ENCODE measurements at regions not wholly inside any gene's neighbourhood (a gene's known extent, or its start where the extent isn't known, plus 50 kb on each side); places are given as distances from the start of the nearest gene placed in this dataset.

DNA sequence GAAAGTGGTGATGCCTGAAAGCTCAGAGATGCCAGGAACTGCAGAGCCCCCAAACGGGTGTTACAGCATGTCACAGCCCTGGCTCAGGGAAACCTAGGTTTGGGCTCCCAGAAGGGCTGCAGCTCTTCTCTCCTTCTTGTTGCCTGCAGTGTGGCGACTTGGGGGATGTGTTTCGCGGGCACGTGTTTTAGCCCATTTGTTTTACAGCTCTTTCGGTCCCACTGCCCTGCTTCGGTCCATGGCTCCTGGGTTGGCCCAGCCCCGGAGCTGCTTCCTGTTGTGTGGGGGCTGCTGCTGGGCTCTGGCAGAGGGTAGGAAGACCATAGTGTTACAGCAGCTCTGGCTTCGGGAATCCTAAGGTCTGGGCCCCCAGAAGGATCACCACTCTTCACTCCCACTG is 222.9 kb upstream of the RIOK2 start:
- no peak for DNase-seq (ENCODE audit: low spot score)

DNA sequence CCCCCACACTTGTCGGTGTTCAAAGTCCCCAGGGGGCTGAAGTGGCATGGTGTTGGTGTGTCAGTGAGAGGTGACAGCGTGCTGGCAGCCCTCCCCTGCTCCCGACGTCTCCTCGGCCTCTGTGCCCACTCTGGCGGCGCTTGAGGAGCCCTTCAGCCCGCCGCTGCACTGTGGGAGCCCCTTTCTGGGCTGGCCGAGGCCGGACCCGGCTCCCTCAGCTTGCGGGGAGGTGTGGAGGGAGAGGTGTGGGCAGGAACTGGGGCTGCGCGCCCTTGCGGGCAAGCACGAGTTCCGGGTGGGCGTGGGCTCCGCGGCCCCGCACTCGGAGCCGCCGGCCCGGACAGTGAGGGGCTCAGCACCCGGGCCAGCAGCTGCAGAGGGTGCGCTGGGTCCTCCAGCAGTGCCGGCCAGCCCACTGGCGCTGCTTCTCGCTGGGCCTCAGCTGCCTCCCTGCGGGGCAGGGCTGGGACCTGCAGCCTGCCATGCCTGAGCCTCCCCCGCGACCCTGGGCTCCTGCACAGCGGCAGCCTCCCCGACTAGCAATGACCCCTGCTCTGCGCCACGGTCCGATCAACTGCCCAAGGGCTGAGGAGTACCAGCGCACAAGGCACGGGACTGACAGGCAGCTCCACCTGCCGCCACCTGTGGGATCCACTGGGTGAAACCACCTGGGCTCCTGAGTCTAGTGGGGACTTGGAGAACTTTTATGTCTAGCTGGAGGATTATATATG is 224.1 kb upstream of the RIOK2 start:
- no peak for DNase-seq (ENCODE audit: low spot score)

DNA sequence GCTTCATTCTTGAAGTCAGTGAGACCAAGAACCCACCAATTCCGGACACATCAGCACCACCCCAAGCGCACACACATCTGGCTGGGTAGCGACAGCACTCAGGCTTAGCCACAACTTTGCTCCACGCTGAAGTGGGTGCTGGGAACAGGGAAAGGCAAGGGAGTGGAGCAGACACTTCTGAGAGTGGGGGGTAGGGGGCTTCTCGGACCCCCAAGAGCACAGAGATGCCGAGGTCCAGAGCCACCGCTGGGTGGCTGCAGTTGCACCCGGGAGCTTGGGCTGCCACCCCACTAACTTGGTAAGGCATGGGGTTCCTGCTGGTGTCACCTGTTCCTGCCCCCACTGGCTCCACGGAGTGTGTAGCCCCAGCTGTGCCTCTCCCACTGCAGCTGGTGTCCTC is 225.3 kb upstream of the RIOK2 start:
- no peak for DNase-seq (ENCODE audit: low spot score)

DNA sequence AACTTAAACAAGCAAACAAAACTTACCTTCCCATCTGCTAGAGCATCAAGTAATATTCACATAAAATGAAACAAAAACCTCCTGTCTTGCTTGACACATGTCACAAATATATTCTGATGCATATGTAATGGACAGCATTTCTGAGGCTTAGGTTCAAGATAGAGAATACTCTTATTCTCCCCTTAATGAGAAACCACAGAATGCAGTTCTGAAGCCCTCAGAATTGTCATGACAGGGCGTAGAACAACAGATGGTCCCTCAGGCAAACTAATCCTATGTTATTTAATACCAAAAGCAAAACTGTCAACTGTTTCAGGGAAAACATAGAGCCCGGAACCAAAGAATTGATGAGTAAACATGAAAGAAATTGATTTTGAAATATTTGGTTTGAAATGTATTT is 229.9 kb upstream of the RIOK2 start:
- no peak for DNase-seq (ENCODE audit: low spot score)

DNA sequence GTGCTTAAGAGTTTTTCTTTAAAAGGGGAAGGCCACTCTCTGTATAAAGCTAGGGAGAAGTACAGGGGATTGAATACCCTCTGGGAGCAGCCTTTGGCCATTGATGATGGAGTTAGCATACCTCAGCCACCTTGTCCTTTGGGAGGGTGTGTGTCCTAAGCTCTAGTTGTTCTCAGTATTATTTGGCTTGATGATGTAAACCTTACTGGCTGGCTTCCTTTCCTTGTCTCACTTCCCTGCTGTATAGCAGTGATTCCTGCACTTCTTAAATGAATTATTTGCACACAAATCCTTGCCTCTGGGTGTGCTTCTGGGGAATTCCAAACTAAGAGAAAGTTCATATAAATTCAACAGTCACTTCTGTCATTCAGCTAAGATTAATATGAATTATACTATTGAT is 234.9 kb upstream of the RIOK2 start:
- no peak for DNase-seq (ENCODE audit: low spot score)

DNA sequence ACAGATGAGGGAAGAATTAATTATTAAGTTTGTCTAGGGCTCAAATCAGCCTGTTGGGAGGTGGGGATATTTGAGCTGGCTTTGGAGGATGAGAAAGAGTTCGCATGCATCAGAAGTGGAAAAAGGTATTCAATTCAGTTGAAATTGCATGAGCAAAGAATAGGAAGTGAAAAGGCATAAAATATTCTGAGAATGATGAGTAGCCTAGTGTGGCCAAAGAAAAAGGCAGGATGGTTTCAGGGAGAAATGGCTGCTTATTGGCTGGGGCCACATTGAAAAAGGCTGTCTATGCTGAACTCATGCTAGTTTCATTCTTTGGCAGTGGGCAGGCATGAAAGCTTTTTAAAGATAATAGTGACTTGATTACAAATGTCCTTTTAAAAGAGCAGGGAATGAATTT is 235.4 kb upstream of the RIOK2 start:
- no peak for DNase-seq (ENCODE audit: low spot score)

DNA sequence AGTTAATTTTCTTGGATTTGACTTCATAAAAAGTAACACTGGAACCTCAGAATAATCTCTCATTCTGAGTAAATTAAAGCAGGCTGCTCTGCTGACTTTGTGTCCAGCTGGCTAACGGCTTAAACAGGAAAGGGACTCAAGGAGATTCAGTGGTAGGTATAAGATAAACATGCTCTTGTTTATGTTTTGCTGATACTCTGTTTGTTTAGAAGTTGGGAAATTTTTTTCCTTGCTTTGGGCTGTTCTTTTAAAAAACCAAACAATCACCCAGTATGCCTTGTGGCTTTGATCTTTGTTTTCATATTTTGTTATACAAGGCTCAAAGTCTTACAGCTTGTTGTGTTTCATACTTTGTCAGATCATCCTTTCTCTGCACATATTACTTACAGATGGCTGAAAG is 237.6 kb upstream of the RIOK2 start:
- no peak for DNase-seq (ENCODE audit: low spot score)

DNA sequence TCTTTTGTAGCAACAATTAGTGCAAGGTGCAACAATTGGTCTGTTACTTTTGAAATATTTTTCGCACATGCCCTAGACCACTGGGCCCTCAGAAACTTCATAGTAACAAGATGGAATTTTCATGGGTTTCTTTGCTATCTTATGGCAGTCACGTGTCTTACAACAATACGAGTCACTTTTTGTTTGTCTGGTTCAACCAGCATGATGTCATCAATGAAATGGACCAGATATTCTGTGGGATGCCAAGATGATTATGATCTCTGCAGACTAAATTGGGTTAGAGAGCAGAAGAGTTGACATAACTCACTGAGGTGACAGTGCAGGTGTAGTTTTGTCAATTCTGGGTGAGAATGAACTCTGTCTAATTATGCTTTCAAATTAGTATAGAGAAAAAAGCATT is 239.6 kb upstream of the RIOK2 start:
- DNase-seq (ENCODE audit: low spot score): no peak

DNA sequence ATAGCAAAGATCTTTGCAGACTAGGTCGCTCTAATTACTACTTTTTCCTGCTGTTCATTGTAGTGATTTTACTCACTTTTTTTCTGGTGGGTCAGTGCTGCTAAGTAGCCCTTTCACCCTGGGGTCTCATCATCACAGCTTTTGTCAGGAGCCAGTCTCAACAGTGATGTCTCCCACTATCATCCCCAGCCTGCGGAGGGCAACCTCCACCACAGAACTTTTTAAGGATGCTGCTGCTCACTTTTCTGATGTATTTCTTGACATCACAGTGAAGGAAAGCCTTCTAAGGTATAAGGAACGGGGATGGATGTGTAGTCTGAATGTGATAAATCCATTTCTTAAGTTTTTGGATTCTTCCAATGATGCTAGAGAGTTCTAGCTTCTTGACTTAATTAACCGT is 242.5 kb upstream of the RIOK2 start:
- DNase-seq (ENCODE audit: low spot score): peak; percentile 19

DNA sequence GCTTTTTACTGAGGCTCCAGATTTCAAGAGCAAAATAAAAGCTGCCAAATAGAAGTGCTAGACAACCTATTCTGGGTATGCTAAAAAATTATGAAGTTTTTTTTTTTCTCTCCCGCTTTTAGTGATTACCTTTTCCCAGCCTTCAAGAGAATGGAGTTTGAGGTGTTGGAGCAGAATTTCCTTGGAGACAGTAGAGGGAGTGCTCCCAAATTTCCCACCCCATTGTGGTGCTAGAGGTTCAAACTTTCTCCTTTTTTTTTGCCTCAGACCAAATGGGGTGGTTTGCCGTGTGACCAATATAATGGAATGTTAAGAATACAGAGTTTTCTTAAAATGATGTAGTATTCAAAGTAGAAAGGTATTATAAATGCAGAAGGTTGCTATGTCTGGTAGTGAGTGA is 244.2 kb upstream of the RIOK2 start:
- no peak for DNase-seq (ENCODE audit: low spot score)

DNA sequence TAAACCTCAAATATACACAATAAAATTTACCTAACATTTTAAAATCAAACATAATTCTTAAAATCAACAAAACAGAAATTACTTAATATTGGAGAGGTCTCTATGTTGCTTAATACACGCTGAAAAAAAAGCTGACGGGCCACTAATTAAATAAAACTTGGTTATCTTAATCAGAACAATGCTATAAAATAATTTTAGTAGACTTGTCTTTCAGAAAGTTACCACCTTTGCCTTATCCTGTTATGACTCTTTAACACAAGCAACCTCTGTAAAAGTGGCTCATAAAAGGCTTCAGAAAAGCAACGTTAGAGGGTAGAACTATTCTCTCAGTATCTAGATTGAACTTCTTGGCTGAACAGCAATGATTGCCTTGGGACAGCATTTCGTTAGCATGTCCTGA is 251.0 kb upstream of the RIOK2 start:
- no peak for DNase-seq (ENCODE audit: low spot score)

DNA sequence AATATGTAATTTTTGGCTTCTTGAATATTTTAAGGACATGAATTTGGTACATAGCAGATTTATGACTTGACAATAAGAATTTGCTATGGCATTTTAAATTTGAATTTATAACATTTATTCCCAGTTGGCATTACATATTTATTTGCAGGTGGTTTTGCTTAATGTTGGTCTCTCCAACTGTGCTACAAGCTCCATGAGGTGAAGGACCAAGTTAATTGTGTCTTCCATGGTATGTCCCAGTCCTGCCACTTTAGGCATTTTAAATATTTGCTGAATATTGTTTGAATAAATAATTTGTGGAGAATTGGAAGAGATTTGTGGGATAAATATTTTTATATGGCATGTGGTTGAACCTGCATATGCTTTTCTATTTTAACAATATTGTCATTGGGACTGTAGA is 253.4 kb upstream of the RIOK2 start:
- no peak for DNase-seq (ENCODE audit: low spot score)

DNA sequence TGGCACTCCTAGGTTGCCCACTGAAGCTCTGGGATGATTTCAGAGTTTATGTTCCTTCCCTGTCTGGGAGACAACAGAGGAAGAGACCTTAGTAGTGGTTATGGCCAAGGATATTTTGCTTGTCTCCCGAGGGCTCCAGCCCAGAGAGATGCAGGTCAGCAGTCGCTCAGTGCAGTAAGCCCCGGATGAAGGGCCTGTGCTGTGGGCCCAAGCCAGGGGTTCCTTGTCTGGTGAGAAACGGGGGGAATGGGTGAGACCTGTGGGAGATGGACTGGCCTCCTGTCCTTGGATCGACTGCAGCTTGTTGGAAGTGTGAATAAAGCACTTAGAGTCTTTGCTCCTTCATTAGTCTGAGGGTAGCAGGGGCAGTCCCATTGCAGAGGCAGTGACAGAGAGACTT is 260.7 kb upstream of the RIOK2 start:
- DNase-seq (ENCODE audit: low spot score): no peak

DNA sequence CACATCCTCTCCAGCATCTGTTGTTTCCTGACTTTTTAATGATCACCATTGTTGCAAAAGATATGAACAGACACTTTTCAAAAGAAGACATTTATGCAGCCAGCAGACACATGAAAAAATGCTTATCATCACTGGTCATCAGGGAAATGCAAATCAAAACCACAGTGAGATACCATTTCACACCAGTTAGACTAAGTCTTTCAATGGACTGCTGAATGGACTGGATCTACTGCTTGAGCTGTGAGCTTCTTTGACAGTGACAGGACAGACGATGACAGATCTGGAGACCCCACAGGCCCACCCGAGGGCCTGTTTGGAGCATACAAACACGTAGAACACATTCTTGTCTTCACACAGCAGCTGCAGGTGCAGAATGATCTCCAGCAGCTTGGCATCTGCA is 266.1 kb upstream of the RIOK2 start:
- DNase-seq (ENCODE audit: low spot score): no peak

DNA sequence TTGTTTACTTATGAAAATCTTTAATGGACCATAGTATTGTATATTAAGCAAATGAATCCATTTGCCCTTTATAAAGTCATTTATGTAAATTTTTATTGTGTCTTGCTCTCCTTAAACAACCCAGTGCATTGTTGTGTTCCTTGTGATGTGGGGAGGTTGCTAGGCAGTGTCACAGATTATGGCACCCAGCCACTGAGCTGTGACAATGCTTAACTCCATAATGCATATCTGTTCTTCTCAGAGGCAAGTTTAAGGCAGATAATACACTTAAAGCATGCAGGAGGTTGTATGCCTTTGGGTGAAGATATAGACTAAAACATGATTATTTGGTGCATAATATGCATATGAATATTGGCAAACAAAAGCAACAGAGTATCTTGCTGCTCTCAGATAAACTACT is 269.6 kb upstream of the RIOK2 start:
- DNase-seq (ENCODE audit: low spot score): peak; percentile 83

DNA sequence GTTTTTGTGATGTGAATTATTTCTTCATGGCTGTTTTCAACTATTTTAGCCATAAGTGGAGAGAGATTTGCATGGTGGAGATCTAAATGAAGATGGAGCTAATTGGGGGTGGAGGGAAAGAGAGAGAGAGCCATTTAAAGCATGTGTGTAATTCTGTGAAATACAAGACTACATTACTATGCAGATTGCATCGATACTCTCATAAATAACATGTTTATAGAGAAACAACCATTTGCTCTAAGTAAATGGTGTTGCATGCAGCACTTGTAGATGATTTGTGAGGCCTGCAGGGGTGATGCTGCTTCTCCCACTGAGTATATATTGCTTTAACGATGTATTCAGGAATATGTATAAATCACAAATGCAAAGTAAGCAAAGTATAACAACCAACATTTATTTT is 270.2 kb upstream of the RIOK2 start:
- DNase-seq (ENCODE audit: low spot score): no peak

DNA sequence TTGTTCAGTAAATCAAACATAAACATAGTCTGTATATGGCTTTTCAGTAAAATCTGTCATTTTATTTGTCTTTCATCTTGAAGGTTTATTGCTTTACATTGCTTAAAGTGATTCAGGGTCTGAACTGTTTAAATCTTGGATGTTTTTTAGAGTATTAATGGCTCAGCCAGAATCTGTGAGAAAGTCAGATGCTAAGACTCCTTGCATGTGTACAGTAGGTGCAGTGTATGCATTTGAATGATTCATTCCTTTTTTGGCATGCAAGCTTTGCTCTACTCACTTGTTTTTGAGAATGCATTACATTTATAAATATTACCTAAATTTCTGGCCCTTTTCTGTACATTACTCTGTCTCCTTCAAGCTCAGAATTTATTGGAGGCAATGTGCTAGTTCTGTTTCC is 271.0 kb upstream of the RIOK2 start:
- DNase-seq (ENCODE audit: low spot score): no peak

DNA sequence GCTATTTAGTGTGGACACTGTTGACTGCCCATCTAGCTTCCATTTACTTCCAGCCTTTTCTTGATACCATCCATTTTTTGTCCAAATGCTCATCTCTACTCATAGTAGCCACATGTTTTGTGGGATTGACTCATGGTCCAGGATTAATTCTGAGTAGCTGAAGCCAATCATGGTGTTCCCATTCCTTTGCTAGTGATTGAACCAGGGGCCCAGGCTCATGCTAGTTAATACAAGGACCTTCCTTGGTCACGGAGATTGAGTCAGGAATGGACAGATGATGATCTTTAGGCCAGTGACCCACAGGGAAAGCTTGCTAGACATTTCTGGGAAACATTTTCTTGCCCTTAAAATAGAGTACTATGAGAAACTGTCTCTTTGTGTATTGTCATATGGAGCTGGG is 272.9 kb upstream of the RIOK2 start:
- DNase-seq (ENCODE audit: low spot score): no peak

DNA sequence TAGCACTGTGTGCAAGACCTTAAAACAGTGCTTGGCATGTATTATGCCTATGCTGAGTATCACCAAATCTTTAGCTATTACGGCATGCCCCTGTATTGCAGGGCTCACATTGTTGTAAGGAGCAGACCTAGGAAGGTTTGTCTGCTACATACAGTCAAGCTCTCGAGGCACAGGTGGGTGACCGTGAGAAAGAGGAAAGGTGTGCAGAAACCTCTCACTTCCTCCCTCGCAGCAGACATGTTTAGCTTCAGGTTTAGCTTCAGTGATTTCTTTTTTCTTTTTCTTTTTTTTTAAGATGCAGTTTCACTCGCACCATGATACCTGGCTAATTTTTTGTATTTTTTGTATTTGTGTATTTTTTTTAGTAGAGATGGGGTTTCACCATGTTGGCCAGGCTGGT is 275.8 kb upstream of the RIOK2 start:
- DNase-seq (ENCODE audit: low spot score): no peak

DNA sequence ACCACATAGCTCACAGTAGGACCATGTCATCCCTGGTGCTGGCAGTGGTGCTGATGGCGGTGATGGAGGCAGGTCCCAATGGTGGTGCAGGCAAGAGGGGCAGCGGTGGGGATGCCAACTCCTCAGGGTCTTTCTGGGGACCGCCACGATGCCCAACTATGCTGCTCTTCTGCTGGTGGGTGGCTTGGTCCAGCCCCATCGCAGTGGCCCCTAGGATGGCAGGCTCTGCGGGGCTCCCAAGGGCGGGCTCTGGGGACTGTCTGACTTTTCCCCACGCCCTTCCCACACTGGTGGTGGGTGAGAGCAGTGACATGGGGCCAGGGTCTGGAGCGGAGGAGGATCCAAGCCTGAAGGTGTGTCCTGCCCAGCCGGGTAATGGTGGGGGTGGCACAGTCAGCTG is 288.9 kb upstream of the RIOK2 start:
- DNase-seq (ENCODE audit: low spot score): no peak

DNA sequence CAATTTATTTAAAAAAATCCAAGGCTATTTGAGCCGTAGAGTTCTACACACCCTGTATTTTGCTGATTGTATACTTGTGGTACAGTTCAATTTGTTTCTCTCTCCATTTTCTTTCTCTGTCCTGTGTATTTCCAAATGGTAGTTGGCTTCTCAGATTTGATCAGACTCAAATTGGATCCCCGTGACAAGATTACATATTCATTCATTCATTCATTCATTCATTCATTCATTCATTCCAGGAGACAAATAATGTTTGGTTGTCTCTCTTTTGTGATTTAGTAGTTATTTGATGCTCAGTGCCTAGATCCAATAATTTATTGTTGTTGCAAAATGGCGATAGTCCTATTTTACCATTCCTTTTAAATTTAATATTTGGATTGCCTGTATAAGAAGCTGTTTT is 292.8 kb upstream of the RIOK2 start:
- DNase-seq (ENCODE audit: low spot score): no peak

DNA sequence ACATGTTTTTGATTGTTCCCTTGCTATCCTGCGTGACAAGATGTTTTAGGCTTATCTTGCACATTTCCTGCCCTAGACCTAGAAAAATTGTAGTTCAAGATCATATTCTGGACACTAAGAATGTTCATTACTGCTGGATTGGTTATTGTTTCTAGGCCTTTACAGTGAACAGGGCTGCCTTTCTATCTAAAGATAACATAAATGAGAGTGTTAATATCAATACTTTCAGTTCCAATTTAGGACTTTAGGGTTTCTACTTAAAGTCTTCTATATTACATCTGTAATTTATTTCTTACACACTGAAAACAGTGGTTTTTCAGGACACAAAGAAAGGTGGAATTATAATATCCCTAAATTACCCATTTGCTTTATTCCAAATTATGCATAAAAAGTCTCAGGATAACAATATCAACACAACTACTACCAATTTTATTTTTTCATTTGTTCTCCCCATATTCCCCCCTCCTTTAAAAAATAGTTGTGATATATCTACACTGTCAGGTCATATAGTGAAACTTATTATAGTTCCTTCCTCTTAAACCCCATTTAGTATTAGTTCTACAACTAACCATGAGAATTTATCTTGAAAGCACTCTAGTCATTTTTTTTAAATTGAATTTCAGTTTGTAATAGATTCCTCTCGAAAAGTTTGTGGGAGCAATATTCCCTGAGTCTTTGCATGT is 293.9 kb upstream of the RIOK2 start:
- DNase-seq (ENCODE audit: low spot score): no peak

DNA sequence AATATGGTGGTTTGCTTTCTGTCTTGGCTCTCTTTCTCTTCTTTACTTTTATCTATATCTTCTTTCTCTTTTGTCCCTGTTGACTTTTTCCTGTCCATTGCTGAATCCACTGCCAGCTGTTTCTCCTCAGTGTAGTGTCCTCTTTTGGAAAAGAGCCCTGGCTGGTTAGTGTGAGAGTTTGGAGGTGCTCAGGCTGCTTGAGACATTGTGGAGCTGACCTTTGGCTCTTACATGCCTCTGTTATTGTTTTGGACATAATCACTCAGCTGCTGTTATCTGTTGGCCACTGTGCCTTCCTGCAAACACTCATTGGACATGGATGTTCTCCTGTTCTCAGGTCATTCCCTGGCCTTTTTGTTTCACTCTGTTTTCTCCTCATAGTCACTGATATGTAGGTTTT is 295.4 kb upstream of the RIOK2 start:
- no peak for DNase-seq (ENCODE audit: low spot score)

DNA sequence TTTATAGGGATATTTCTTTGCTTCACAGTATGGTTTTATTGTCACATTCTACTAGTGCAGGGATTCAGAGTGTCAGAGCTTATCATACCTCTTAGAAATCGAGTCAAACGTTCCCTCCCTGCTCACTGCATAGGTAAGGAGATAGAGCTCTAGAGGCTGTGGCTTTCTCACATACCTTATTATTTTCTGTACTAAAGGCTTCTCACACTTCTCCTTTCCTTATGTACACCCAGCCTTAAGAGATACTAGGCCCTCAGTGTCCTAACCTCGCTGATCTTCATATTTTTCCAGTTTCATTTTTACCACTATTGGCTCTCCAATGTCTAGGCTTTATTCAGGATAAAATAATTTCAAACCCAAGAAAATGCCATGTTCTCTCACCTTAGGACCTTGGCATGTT is 297.3 kb upstream of the RIOK2 start:
- DNase-seq (ENCODE audit: low spot score): no peak
